ENCODE measurements at regions not wholly inside any gene's neighbourhood (a gene's known extent, or its start where the extent isn't known, plus 50 kb on each side); places are given as distances from the start of the nearest gene placed in this dataset.
A peak's percentile ranks its signal among the peaks of the same experiment; 100 is the strongest.

- ATAC-seq (peak; percentile 85 to 87), DNase-seq (no peak)
- H3K27me3 Mint-ChIP-seq (ENCODE audit: low read depth): peaks cover 33% of the 10 kb centered on the region
- no peaks in the 10 kb centered on the region for H3K36me3 Mint-ChIP-seq (ENCODE audit: insufficient read depth)
- H3K4me1 Mint-ChIP-seq (ENCODE audit: low read depth): peaks cover 10% of the 10 kb centered on the region
- H3K4me3 Mint-ChIP-seq: no peak overlapping the region
- H3K9me3 Mint-ChIP-seq: peaks cover 5% of the 10 kb centered on the region
Observed at GRCh38 chr9:73219985-73220626, 68.4 kb downstream of the ANXA1 start.

GRCh38 chr9:73223594-73223993 lies 71.9 kb downstream of the ANXA1 start:
- peaks cover 3% of the 10 kb centered on the region for H3K4me1 Mint-ChIP-seq (ENCODE audit: low read depth)
- no peaks in the 10 kb centered on the region for H3K36me3 Mint-ChIP-seq (ENCODE audit: insufficient read depth)
- ATAC-seq (no peak), DNase-seq (no peak)
- H3K9me3 Mint-ChIP-seq: peaks cover 5% of the 10 kb centered on the region
- H3K27me3 Mint-ChIP-seq (ENCODE audit: low read depth): peaks cover 19% of the 10 kb centered on the region
- no peak overlapping the region for H3K4me3 Mint-ChIP-seq

GRCh38 chr9:73229543-73229942 lies 77.9 kb downstream of the ANXA1 start:
- Mint-ChIP-seq H3K4me3 (no peak overlapping the region), H3K4me1 (ENCODE audit: low read depth) (no peaks in the 10 kb centered on the region), H3K27me3 (ENCODE audit: low read depth) (no peaks in the 10 kb centered on the region), H3K9me3 (no peaks in the 10 kb centered on the region), H3K36me3 (ENCODE audit: insufficient read depth) (no peaks in the 10 kb centered on the region)
- no peak for DNase-seq
- no peak for ATAC-seq

- Mint-ChIP-seq H3K4me3 (no peak overlapping the region), H3K27me3 (ENCODE audit: low read depth) (no peaks in the 10 kb centered on the region), H3K36me3 (ENCODE audit: insufficient read depth) (no peaks in the 10 kb centered on the region), H3K9me3 (no peaks in the 10 kb centered on the region), H3K4me1 (ENCODE audit: low read depth) (no peaks in the 10 kb centered on the region)
- DNase-seq (no peak), ATAC-seq (no peak)
Observed at GRCh38 chr9:73230251-73230650, 78.6 kb downstream of the ANXA1 start.

- no peak for DNase-seq
- Mint-ChIP-seq H3K4me3 (no peak overlapping the region), H3K36me3 (ENCODE audit: insufficient read depth) (no peaks in the 10 kb centered on the region), H3K4me1 (ENCODE audit: low read depth) (no peaks in the 10 kb centered on the region), H3K27me3 (ENCODE audit: low read depth) (peaks cover 2% of the 10 kb centered on the region), H3K9me3 (no peaks in the 10 kb centered on the region)
- ATAC-seq: no peak
Observed at GRCh38 chr9:73231203-73231602, 79.5 kb downstream of the ANXA1 start.

GRCh38 chr9:73233359-73234007 lies 81.8 kb downstream of the ANXA1 start:
- H3K4me3 Mint-ChIP-seq: no peak overlapping the region
- no peaks in the 10 kb centered on the region for H3K9me3 Mint-ChIP-seq
- DNase-seq (no peak), ATAC-seq (no peak)
- peaks cover 7% of the 10 kb centered on the region for H3K27me3 Mint-ChIP-seq (ENCODE audit: low read depth)
- H3K36me3 Mint-ChIP-seq (ENCODE audit: insufficient read depth): no peaks in the 10 kb centered on the region
- no peaks in the 10 kb centered on the region for H3K4me1 Mint-ChIP-seq (ENCODE audit: low read depth)

- no peak overlapping the region for H3K4me3 Mint-ChIP-seq
Observed at GRCh38 chr9:73234008-73234360, 82.3 kb downstream of the ANXA1 start.

GRCh38 chr9:73237140-73237539 lies 85.5 kb downstream of the ANXA1 start:
- Mint-ChIP-seq H3K36me3 (ENCODE audit: insufficient read depth) (no peaks in the 10 kb centered on the region), H3K4me3 (no peak overlapping the region), H3K9me3 (no peaks in the 10 kb centered on the region), H3K27me3 (ENCODE audit: low read depth) (peaks cover 11% of the 10 kb centered on the region), H3K4me1 (ENCODE audit: low read depth) (no peaks in the 10 kb centered on the region)
- ATAC-seq: no peak
- DNase-seq: no peak

More at GRCh38 chr9:73234008-73234360, 82.3 kb downstream of the ANXA1 start:
- DNase-seq (no peak), ATAC-seq (no peak)
- Mint-ChIP-seq H3K9me3 (no peaks in the 10 kb centered on the region), H3K36me3 (ENCODE audit: insufficient read depth) (no peaks in the 10 kb centered on the region), H3K27me3 (ENCODE audit: low read depth) (peaks cover 8% of the 10 kb centered on the region), H3K4me1 (ENCODE audit: low read depth) (no peaks in the 10 kb centered on the region)

- H3K9me3 Mint-ChIP-seq: no peaks in the 10 kb centered on the region
- no peak for DNase-seq
- no peak for ATAC-seq
- no peaks in the 10 kb centered on the region for H3K36me3 Mint-ChIP-seq (ENCODE audit: insufficient read depth)
- no peak overlapping the region for H3K4me3 Mint-ChIP-seq
- H3K27me3 Mint-ChIP-seq (ENCODE audit: low read depth): peaks cover 17% of the 10 kb centered on the region
- H3K4me1 Mint-ChIP-seq (ENCODE audit: low read depth): no peaks in the 10 kb centered on the region
Observed at GRCh38 chr9:73239570-73240265, 88.1 kb downstream of the ANXA1 start.

GRCh38 chr9:73243078-73243477 lies 91.4 kb downstream of the ANXA1 start:
- no peak for DNase-seq
- no peaks in the 10 kb centered on the region for H3K4me1 Mint-ChIP-seq (ENCODE audit: low read depth)
- H3K27me3 Mint-ChIP-seq (ENCODE audit: low read depth): peaks cover 14% of the 10 kb centered on the region
- H3K9me3 Mint-ChIP-seq: no peaks in the 10 kb centered on the region
- H3K4me3 Mint-ChIP-seq: no peak overlapping the region
- ATAC-seq: no peak
- H3K36me3 Mint-ChIP-seq (ENCODE audit: insufficient read depth): no peaks in the 10 kb centered on the region

- Mint-ChIP-seq H3K4me1 (ENCODE audit: low read depth) (no peaks in the 10 kb centered on the region), H3K36me3 (ENCODE audit: insufficient read depth) (no peaks in the 10 kb centered on the region), H3K9me3 (peaks cover 7% of the 10 kb centered on the region), H3K4me3 (no peak overlapping the region), H3K27me3 (ENCODE audit: low read depth) (peaks cover 2% of the 10 kb centered on the region)
- no peak for DNase-seq
- no peak for ATAC-seq
Observed at GRCh38 chr9:73259086-73259696, 107.5 kb downstream of the ANXA1 start.

- Mint-ChIP-seq H3K36me3 (ENCODE audit: insufficient read depth) (no peaks in the 10 kb centered on the region), H3K9me3 (peaks cover 7% of the 10 kb centered on the region), H3K4me3 (no peak overlapping the region), H3K4me1 (ENCODE audit: low read depth) (no peaks in the 10 kb centered on the region), H3K27me3 (ENCODE audit: low read depth) (peaks cover 2% of the 10 kb centered on the region)
- no peak for ATAC-seq
- no peak for DNase-seq
Observed at GRCh38 chr9:73260506-73260905, 108.8 kb downstream of the ANXA1 start.

- no peak for DNase-seq
- no peak for ATAC-seq
- no peaks in the 10 kb centered on the region for H3K27me3 Mint-ChIP-seq (ENCODE audit: low read depth)
Observed at GRCh38 chr9:73264631-73265030, 113.0 kb downstream of the ANXA1 start.

GRCh38 chr9:73265876-73266275 lies 114.2 kb downstream of the ANXA1 start:
- Mint-ChIP-seq H3K9me3 (no peaks in the 10 kb centered on the region), H3K4me1 (ENCODE audit: low read depth) (no peaks in the 10 kb centered on the region), H3K36me3 (ENCODE audit: insufficient read depth) (no peaks in the 10 kb centered on the region), H3K4me3 (no peak overlapping the region), H3K27me3 (ENCODE audit: low read depth) (no peaks in the 10 kb centered on the region)
- no peak for DNase-seq
- ATAC-seq: no peak

More at GRCh38 chr9:73264631-73265030, 113.0 kb downstream of the ANXA1 start:
- Mint-ChIP-seq H3K9me3 (no peaks in the 10 kb centered on the region), H3K4me3 (no peak overlapping the region), H3K4me1 (ENCODE audit: low read depth) (no peaks in the 10 kb centered on the region), H3K36me3 (ENCODE audit: insufficient read depth) (no peaks in the 10 kb centered on the region)

All from activated T-cell treated with anti-CD3 and anti-CD28 coated beads, Interleukin-2, amount 50 U/mL, for 4 hours (primary cell).